B cell (primary cell): ENCODE measurements at regions not wholly inside any gene's neighbourhood (a gene's known extent, or its start where the extent isn't known, plus 50 kb on each side); places are given as distances from the start of the nearest gene placed in this dataset.

Experiments
- CTCF ChIP-seq: fragments of 200-600 bp; IDR thresholded peaks from one replicate; pipeline ENCODE4 v1.8.0; 2022; ENCODE audit warnings: antibody characterized with exemption, mild to moderate bottlenecking
- EZH2 ChIP-seq: IDR thresholded peaks from 2 replicates; pipeline ENCODE4 v1.6.1; 2012; ENCODE audit warnings: borderline replicate concordance, low read depth, mild to moderate bottlenecking, moderate library complexity, low read length; ENCODE audit not compliant: insufficient read depth, poor library complexity, severe bottlenecking

GRCh38 chr13:80251403-80251802 lies 89.5 kb downstream of the SPRY2 start:
- TF ChIP-seq CTCF (no peak), EZH2 (no peak)
